CD4-positive, CD25-positive, alpha-beta regulatory T cell (primary cell): ENCODE measurements at regions not wholly inside any gene's neighbourhood (a gene's known extent, or its start where the extent isn't known, plus 50 kb on each side); places are given as distances from the start of the nearest gene placed in this dataset.

Experiments
- ATAC-seq, 2 donors: fragments of 150-1000 bp; cut with Tn5 transposase; one replicate each; pipeline ENCODE4 v1.10.0; 2021; ENCODE audit warnings: low read depth in 2 of 2, moderate number of reproducible peaks in 2 of 2, moderate library complexity in 1 of 2
- DNase-seq, 3 donors: peaks; one replicate each; pipeline versions ENCODE4 v3.0.0 to v3.0.0-alpha.2; 2012 to 2022; ENCODE audit warnings: mixed read lengths in 1 of 3
- H3K27ac ChIP-seq: one replicate; pipeline ENCODE4 v1.7.0; 2013; ENCODE audit warnings: mild to moderate bottlenecking, low read length; ENCODE audit not compliant: insufficient read depth, poor library complexity, severe bottlenecking
- H3K27me3 ChIP-seq: one replicate; pipeline ENCODE4 v1.7.0; 2013; ENCODE audit warnings: low read length; ENCODE audit not compliant: control insufficient read depth, insufficient read depth
- H3K36me3 ChIP-seq: one replicate; pipeline ENCODE4 v1.7.0; 2013; ENCODE audit warnings: mild to moderate bottlenecking, low read length, moderate library complexity; ENCODE audit not compliant: control insufficient read depth, insufficient read depth
- H3K4me1 ChIP-seq: 2 replicates; pipeline ENCODE4 v1.7.0; 2013; ENCODE audit warnings: mild to moderate bottlenecking, low read length; ENCODE audit not compliant: insufficient read depth, control insufficient read depth, poor library complexity, severe bottlenecking
- H3K4me3 ChIP-seq: one replicate; pipeline ENCODE4 v1.7.0; 2013; ENCODE audit warnings: low read depth, mild to moderate bottlenecking, low read length, moderate library complexity
- H3K9me3 ChIP-seq, 2 experiments: 1 replicate in 1 of 2; 2 replicates in 1 of 2; pipeline ENCODE4 v1.7.0; 2013; ENCODE audit warnings: low read length in 2 of 2, mild to moderate bottlenecking in 1 of 2, moderate library complexity in 1 of 2; ENCODE audit not compliant: control insufficient read depth in 2 of 2
- H3K27ac Mint-ChIP-seq, 3 donors: one replicate each; pipeline ENCODE4 v1.8.0; 2020 to 2022; ENCODE audit warnings: mild to moderate bottlenecking in 3 of 3, mixed read lengths in 3 of 3, moderate library complexity in 2 of 3
- H3K27me3 Mint-ChIP-seq: one replicate; pipeline ENCODE4 v1.8.0; 2022; ENCODE audit warnings: mild to moderate bottlenecking, mixed read lengths
- H3K36me3 Mint-ChIP-seq: one replicate; pipeline ENCODE4 v1.8.0; 2020; ENCODE audit warnings: mixed read lengths
- H3K4me1 Mint-ChIP-seq, 4 donors: one replicate each; pipeline ENCODE4 v1.8.0; 2020 to 2022; ENCODE audit warnings: mixed read lengths in 4 of 4, mild to moderate bottlenecking in 1 of 4
- H3K4me3 Mint-ChIP-seq, 4 donors: one replicate each; pipeline ENCODE4 v1.8.0; 2020 to 2022; ENCODE audit warnings: mild to moderate bottlenecking in 4 of 4, mixed read lengths in 4 of 4, moderate library complexity in 3 of 4
- H3K9me3 Mint-ChIP-seq, 7 donors: one replicate each; pipeline ENCODE4 v1.8.0; 2020 to 2022; ENCODE audit warnings: mixed read lengths in 7 of 7, mild to moderate bottlenecking in 3 of 7, moderate library complexity in 2 of 7

DNA sequence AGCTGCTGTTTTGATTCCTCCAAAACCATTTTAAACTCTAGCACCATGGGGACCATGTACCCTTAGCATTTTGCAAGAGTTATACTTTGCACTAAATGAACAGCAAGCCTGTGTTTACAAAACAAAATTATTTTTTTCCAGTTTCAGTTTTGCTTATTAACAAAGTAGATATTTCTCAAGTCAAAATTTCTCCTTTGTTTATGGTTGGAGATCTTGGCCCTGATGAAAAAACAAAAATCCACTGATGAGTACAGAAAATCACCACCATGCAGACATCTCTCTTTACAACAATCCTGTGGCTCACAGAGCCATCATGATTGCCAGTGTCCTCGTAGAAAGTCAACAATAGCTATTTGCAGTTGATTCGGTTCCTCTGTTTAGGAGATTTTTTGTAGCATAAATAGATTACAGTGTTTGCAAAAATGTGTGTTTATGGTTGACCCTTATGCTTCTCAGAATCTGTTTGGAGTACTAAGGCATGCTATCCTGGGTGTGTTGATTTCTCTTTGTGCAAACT lies 201.1 kb upstream of the NUDT4 start:
- ATAC-seq (no peak), DNase-seq (no peak)
- H3K9me3 Mint-ChIP-seq: no peaks in the 10 kb centered on the region
- no peaks in the 10 kb centered on the region for H3K36me3 Mint-ChIP-seq
- H3K4me1 ChIP-seq: no peaks in the 10 kb centered on the region
- no peak overlapping the region for H3K27ac Mint-ChIP-seq
- no peaks in the 10 kb centered on the region for H3K36me3 ChIP-seq
- no peak overlapping the region for H3K4me3 ChIP-seq
- no peak overlapping the region for H3K4me3 Mint-ChIP-seq
- no peak overlapping the region for H3K27ac ChIP-seq
- H3K4me1 Mint-ChIP-seq: peaks cover 0 to 2% (median 0%) of the 10 kb centered on the region in 4 donors
- H3K27me3 Mint-ChIP-seq: no peaks in the 10 kb centered on the region
- H3K9me3 ChIP-seq: no peaks in the 10 kb centered on the region
- no peaks in the 10 kb centered on the region for H3K27me3 ChIP-seq

DNA sequence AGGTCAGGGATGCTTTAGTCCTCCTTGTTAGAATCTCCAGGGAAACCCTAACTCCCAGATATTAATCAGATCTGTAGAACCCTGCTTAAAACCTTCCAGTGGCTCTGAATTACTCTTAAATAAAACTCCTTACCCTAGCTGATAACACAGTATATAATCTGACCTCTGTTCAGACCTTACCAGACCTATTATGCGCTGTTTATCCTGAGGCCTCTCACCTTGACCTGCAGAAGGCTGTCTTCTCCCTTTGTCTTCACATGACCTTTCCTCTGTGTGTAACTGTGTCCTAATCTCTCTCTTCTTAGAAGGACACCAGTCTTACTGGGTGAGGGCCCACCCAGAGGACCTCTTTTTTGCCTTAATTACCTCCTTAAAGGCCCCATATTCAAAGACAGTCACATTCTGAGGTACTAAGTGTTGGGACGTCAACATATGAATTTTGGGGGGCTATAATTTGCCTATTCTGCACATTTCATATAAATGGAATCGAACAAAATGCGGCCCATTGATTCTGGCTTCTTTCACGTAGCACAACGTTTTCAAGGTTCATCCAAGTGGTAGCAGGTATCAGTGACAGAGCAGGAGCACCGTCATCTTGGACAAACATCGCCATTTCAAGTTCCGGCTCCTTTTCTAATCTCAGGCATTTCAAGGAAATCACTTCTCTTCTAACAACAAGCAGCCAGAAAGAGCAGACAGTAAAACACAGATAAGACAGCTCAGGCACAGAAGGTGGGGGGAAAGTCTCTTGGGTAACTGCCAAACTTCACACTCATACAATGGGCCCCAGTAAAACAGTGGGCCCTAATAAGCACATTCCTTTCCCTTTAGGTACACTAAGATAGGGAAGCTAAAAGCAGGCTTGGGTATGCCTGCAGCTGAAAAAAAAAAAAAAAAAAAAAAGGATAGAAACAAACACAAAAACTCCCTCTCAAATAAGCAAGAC lies 200.2 kb upstream of the NUDT4 start:
- no peaks in the 10 kb centered on the region for H3K36me3 Mint-ChIP-seq
- Histone ChIP-seq H3K9me3 (no peaks in the 10 kb centered on the region), H3K4me3 (no peak overlapping the region), H3K4me1 (no peaks in the 10 kb centered on the region), H3K36me3 (no peaks in the 10 kb centered on the region), H3K27ac (no peak overlapping the region), H3K27me3 (no peaks in the 10 kb centered on the region)
- no peak overlapping the region for H3K4me3 Mint-ChIP-seq
- H3K4me1 Mint-ChIP-seq: peaks cover 0 to 2% (median 0%) of the 10 kb centered on the region in 4 donors
- H3K27ac Mint-ChIP-seq: no peak overlapping the region
- ATAC-seq (no peak), DNase-seq (no peak)
- no peaks in the 10 kb centered on the region for H3K27me3 Mint-ChIP-seq
- H3K9me3 Mint-ChIP-seq: no peaks in the 10 kb centered on the region

DNA sequence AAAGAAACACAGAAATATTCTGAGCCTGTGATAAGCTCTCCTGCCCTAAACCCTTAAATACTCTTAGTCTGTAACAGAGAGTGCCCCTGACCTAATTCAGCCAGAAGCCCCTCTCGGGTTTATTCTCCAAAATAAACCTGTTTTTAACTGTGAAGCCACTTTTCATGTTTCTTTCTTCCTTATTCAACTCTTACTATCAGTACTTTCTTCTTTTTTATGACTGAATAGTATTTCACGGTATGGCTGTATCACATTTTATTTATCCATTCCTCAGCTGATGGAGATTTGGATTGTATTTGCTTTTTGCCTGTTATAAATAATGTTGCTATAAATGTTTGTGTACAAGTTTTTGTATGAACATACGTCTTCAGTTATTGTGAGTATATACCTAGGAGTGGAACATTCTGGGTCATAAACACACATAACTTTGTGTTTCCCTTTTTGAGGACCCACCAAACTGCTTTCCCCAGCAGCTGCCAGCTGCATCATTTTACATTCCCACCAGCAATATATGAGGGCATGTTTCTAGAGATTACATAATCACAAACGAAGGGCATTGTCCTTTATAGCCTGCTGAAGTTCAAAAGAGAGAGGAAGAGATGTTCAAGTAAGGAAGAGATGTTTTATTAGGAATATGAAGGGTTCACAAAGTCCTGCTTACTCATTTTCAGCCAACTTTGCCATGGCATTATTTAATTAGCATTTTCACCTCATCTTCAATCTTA lies 199.4 kb upstream of the NUDT4 start:
- H3K27ac Mint-ChIP-seq: no peak overlapping the region
- no peaks in the 10 kb centered on the region for H3K27me3 Mint-ChIP-seq
- Histone ChIP-seq H3K4me3 (no peak overlapping the region), H3K9me3 (no peaks in the 10 kb centered on the region), H3K27me3 (no peaks in the 10 kb centered on the region), H3K27ac (no peak overlapping the region), H3K4me1 (no peaks in the 10 kb centered on the region), H3K36me3 (no peaks in the 10 kb centered on the region)
- ATAC-seq (no peak), DNase-seq (no peak)
- no peaks in the 10 kb centered on the region for H3K9me3 Mint-ChIP-seq
- no peaks in the 10 kb centered on the region for H3K36me3 Mint-ChIP-seq
- H3K4me1 Mint-ChIP-seq: peaks cover 0 to 2% (median 0%) of the 10 kb centered on the region in 4 donors
- no peak overlapping the region for H3K4me3 Mint-ChIP-seq

DNA sequence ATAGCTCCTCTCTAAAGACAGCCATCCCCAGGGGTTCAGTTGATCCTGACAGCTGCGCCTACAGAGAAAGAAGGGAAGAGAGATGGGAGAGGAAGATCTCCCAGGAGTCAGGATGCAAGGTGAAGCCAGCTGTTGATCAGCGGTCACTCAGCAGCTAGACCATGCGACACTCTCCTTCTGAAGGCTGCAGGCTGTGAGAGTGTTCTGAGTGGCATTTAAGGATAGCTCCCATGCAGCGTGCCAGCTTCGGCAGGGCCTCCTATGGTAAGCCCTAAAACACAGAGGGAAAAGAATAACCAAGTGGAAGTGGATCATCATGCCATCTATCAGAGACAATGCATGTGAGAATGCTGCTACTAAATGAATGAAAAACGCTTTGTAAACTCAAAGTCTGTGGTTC lies 197.9 kb upstream of the NUDT4 start:
- Mint-ChIP-seq H3K4me1 (peaks cover 0 to 10% (median 2%) of the 10 kb centered on the region in 4 donors), H3K4me3 (no peak overlapping the region), H3K9me3 (peaks cover 0 to 1% (median 0%) of the 10 kb centered on the region in 7 donors), H3K27ac (no peak overlapping the region), H3K36me3 (no peaks in the 10 kb centered on the region), H3K27me3 (no peaks in the 10 kb centered on the region)
- no peaks in the 10 kb centered on the region for H3K36me3 ChIP-seq
- H3K27ac ChIP-seq: no peak overlapping the region
- H3K4me3 ChIP-seq: no peak overlapping the region
- no peaks in the 10 kb centered on the region for H3K27me3 ChIP-seq
- ATAC-seq (no peak), DNase-seq (no peak)
- peaks cover 3% of the 10 kb centered on the region for H3K4me1 ChIP-seq
- H3K9me3 ChIP-seq: no peaks in the 10 kb centered on the region

DNA sequence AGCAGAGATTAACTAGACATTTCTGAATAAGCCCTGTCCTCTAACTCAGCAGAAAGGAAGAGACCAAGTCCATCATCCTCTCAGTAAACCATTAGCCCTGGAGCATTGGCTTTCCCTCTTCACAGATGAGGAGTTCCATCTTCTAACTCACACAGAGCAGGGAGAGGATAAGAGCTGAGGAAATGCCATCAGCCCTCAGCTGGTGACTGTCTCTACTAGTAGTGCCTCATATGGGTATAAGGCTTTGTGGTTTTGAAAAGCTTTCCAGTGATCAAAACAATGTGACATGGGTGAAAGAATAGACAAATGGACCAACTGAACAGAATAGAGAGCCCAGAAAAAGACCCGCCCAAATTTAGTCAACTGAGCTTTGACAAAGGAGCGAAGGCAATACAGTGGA lies 197.2 kb upstream of the NUDT4 start:
- H3K4me1 Mint-ChIP-seq: peaks cover 0 to 18% (median 2%) of the 10 kb centered on the region in 4 donors
- H3K9me3 ChIP-seq: no peaks in the 10 kb centered on the region
- H3K4me1 ChIP-seq: peaks cover 4% of the 10 kb centered on the region
- H3K9me3 Mint-ChIP-seq: peaks cover 0 to 2% (median 0%) of the 10 kb centered on the region in 7 donors
- DNase-seq: no peak
- H3K36me3 Mint-ChIP-seq: no peaks in the 10 kb centered on the region
- H3K27me3 Mint-ChIP-seq: no peaks in the 10 kb centered on the region
- H3K36me3 ChIP-seq: no peaks in the 10 kb centered on the region
- ATAC-seq: no peak
- no peak overlapping the region for H3K4me3 Mint-ChIP-seq
- no peak overlapping the region for H3K27ac ChIP-seq
- H3K27me3 ChIP-seq: no peaks in the 10 kb centered on the region
- H3K27ac Mint-ChIP-seq: no peak overlapping the region
- H3K4me3 ChIP-seq: no peak overlapping the region

DNA sequence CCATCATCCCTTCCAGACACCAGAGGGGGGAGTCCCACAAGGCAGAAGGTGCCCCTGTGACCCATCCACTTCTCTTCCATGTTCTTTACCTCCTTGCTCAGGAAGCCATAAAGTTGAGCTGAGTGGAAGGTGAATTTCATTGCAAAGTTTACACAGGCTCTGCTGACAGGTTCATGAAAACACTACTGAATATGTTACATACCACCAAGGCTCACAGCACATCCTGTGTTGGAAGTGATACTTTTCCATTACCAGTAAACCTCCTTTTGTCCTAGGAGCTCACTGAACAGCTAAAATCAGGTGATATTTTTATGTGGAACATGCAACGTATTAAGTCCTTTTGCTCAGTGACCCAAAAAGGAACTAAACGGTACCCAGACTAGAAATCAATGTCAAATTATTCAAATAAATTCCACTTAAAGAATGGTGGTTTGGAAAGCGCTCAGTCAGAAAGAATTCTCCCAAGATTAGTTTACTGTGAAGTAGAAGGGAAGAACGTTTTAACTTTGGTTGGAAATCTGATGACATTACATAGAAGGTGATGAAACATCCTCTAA lies 196.2 kb upstream of the NUDT4 start:
- H3K9me3 Mint-ChIP-seq: peaks cover 0 to 2% (median 0%) of the 10 kb centered on the region in 7 donors
- peak overlapping the region in 2 of 3 donors; percentile 2 to 52 for H3K27ac Mint-ChIP-seq
- peaks cover 0 to 18% (median 2%) of the 10 kb centered on the region in 4 donors for H3K4me1 Mint-ChIP-seq
- peaks cover 4% of the 10 kb centered on the region for H3K27me3 Mint-ChIP-seq
- no peaks in the 10 kb centered on the region for H3K9me3 ChIP-seq
- no peak overlapping the region for H3K4me3 ChIP-seq
- H3K36me3 ChIP-seq: no peaks in the 10 kb centered on the region
- H3K4me3 Mint-ChIP-seq: no peak overlapping the region
- ATAC-seq: no peak
- no peaks in the 10 kb centered on the region for H3K27me3 ChIP-seq
- no peak for DNase-seq
- no peaks in the 10 kb centered on the region for H3K36me3 Mint-ChIP-seq
- H3K4me1 ChIP-seq: peaks cover 4% of the 10 kb centered on the region
- H3K27ac ChIP-seq: no peak overlapping the region

DNA sequence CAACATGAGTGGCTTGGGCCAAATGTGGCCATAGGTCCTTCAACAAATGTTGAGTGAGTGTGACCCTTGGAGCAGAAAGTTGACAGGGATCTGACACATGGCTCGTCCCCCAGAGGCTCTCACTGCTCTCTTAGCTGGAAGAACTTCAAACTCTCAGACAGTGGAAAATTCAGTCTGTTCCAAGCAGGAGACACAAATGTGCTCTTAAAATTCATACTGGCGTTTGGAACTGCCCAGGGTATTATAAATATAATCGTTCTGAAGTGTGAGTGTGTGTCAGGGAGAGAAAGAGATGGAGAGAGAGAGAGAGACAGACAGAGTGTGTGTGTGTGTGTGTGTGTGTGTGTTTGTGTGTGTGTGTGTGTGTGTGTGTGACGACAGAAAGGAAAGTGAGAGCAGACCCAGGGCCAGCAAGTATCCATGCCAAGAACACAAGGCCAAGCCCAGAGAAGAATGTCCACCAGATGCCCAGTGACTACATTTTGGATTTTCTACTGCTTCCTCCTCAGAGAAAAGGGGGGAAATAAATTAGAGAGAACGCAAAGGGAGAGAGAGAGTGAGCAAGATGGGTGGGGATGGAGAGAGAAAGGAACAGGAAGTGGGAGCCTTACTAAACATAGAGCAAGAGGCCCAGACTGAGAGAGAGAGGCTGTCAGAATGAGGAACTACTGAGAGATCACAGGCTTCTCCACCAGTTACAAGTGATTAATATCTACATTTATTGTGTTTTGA lies 193.6 kb upstream of the NUDT4 start:
- H3K9me3 ChIP-seq: no peaks in the 10 kb centered on the region
- Mint-ChIP-seq H3K27ac (peak overlapping the region in 2 of 3 donors; percentile 11 to 84), H3K27me3 (peaks cover 7% of the 10 kb centered on the region)

More for the DNA sequence above, 193.6 kb upstream of the NUDT4 start:
- H3K4me1 ChIP-seq: peaks cover 4% of the 10 kb centered on the region
- Mint-ChIP-seq H3K36me3 (no peaks in the 10 kb centered on the region), H3K4me3 (no peak overlapping the region), H3K4me1 (peaks cover 0 to 18% (median 2%) of the 10 kb centered on the region in 4 donors), H3K9me3 (peaks cover 0 to 2% (median 0%) of the 10 kb centered on the region in 7 donors)
- no peak overlapping the region for H3K27ac ChIP-seq
- no peaks in the 10 kb centered on the region for H3K27me3 ChIP-seq
- ATAC-seq (peak; percentile 54 to 70), DNase-seq (peak in 1 of 3 donors; percentile 55)
- H3K36me3 ChIP-seq: no peaks in the 10 kb centered on the region
- no peak overlapping the region for H3K4me3 ChIP-seq
